Brain microvascular endothelial cell (primary cell): ENCODE measurements at regions not wholly inside any gene's neighbourhood (a gene's known extent, or its start where the extent isn't known, plus 50 kb on each side); places are given as distances from the start of the nearest gene placed in this dataset.

ENCODE experiments used
- DNase-seq: peaks from one replicate; pipeline ENCODE4 v3.0.0-alpha.2; 2020
- H3K27ac ChIP-seq: fragments of 250-450 bp; sonication (Bioruptor Pico); 2 replicates; pipeline ENCODE4 v1.5.1; 2020; ENCODE audit warnings: mild to moderate bottlenecking, moderate library complexity
- H3K27me3 ChIP-seq: fragments of 250-450 bp; sonication (Bioruptor Pico); replicated peaks from 2 replicates; pipeline ENCODE4 v1.5.1; 2020; ENCODE audit warnings: mild to moderate bottlenecking
- H3K36me3 ChIP-seq: fragments of 250-450 bp; sonication (Bioruptor Pico); replicated peaks from 2 replicates; pipeline ENCODE4 v1.5.1; 2020; ENCODE audit warnings: mild to moderate bottlenecking
- H3K4me3 ChIP-seq: 2 replicates; pipeline ENCODE4 v1.5.1; 2011; ENCODE audit warnings: low read depth, mild to moderate bottlenecking, control low read depth, low read length, moderate library complexity
- CTCF ChIP-seq: IDR thresholded peaks from 2 replicates; pipeline ENCODE4 v1.5.1; 2011; ENCODE audit warnings: low read depth, mild to moderate bottlenecking, moderate library complexity, low read length, control low read depth, inconsistent platforms; ENCODE audit errors: missing control alignments
- in situ Hi-C: cut with HindIII; loops from 2 replicates; pipeline ENCODE4 v1.10.0; 2017; ENCODE audit warnings: low sequenced_read_pairs, low pct_ligation_motif_present

DNA sequence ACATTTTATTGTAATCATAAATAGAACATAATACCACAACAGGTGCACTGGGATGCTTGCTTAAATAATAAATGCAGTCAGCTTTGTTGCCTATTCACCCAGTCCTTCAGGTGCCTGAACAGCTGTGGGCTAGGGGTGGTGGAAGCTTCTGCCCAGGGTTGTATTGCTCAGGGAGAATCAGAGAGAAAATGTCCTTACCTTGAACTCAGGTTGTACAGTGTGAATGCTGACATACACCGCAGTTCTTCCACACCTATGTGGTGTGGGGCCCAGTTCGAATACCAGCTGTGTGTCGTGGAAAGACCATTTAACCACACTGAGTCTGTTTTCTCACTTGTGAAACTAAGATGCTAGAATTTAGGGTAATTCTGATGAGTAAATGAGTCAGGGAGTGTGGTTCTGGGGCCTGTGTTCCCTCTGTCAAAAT lies 115.7 kb upstream of the ATP1A1 start:
- no peak overlapping the region for H3K4me3 ChIP-seq
- no peaks in the 10 kb centered on the region for H3K27me3 ChIP-seq
- no peaks in the 10 kb centered on the region for H3K36me3 ChIP-seq
- DNase-seq: no peak
- H3K27ac ChIP-seq: no peak overlapping the region
- no peak for TF ChIP-seq CTCF
- in situ Hi-C loops: no loop called here

DNA sequence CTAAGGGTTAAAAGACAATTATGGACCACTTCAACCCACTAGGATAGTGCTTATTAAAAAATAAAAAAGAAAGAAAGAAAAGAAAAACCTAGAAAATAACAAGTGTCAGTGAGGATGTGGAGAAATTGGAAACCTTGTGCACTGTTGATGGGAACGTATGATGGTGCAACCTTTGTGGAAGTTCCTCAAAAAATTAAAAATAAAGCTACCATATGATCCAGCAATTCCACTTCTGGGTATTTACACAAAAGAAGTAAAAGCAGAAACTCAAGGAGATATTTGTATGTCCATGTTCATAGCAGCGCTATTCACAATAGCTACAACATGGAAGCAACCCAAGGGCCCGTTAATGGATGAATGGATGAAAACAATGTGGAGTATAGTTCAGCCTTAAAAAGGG lies 115.2 kb upstream of the ATP1A1 start:
- no peak for DNase-seq
- in situ Hi-C loops: no loop called here
- Histone ChIP-seq H3K27ac (no peak overlapping the region), H3K4me3 (no peak overlapping the region), H3K36me3 (no peaks in the 10 kb centered on the region), H3K27me3 (no peaks in the 10 kb centered on the region)
- no peak for TF ChIP-seq CTCF

DNA sequence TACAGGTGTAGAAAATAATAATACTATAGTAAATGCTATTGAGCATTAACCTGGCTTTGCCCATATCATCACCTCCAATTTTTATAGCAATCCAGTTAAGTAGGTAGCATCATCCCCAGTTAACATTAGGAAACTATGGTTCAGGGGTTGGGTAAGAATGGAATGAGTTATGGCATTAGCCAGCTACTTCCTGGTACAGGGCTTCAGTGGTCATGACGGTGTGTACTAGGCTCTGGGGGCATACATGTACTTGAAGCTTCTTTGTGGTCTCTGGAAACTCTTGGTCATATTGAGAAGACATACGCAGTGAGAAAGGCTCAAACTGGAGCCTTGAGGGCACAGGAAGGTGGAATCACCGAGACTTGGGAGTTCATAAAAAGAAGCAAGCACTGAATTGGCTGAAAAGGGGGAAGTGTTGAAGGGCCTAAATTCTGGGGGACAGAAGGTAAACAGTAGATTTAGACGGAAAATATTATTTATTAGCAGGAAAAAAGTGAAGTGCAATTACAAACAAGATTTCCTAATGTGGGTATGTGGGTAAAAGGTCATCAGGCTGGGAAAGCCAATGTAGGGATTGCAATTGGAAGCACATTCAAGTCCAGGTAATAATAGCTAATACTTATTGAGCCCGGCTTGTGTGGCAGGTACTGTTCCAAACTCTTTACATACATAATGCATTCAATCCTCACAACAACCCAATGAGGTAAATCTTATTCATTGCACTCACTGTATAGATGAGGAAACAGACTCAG lies 114.2 kb upstream of the ATP1A1 start:
- in situ Hi-C loops: no loop called here

DNA sequence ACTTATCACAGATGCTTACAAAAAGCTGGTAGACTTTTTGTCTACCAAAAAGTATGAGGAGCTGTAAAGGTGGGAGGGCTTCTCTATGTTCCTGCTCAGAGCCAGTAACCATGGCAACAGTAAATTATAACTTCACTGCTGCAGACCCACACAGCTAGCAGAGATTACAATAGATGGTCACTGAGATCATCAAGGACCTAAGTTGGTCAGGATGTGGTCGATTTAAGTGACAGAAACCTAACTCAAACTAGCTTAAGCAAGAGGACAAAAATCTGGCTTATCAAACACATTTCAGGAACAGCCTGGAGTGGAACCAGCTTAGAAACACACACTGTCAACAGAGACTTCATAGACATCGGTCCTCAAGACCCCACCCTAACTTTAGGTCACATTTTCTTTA lies 113.4 kb upstream of the ATP1A1 start:
- no peak for DNase-seq
- in situ Hi-C loops: no loop called here
- no peaks in the 10 kb centered on the region for H3K27me3 ChIP-seq

More for the DNA sequence above, 114.2 kb upstream of the ATP1A1 start:
- no peak for DNase-seq
- Histone ChIP-seq H3K36me3 (no peaks in the 10 kb centered on the region), H3K27ac (no peak overlapping the region), H3K4me3 (no peak overlapping the region), H3K27me3 (no peaks in the 10 kb centered on the region)
- TF ChIP-seq CTCF: no peak

GRCh38 chr1:116260115-116260514 lies 112.9 kb upstream of the ATP1A1 start:
- no peaks in the 10 kb centered on the region for H3K27me3 ChIP-seq
- no peak overlapping the region for H3K27ac ChIP-seq
- H3K4me3 ChIP-seq: no peak overlapping the region
- no peak for DNase-seq
- no peak for TF ChIP-seq CTCF
- in situ Hi-C loops: no loop called here
- no peaks in the 10 kb centered on the region for H3K36me3 ChIP-seq

More for the DNA sequence above, 113.4 kb upstream of the ATP1A1 start:
- no peak overlapping the region for H3K27ac ChIP-seq
- H3K4me3 ChIP-seq: no peak overlapping the region
- H3K36me3 ChIP-seq: no peaks in the 10 kb centered on the region
- no peak for TF ChIP-seq CTCF

- Histone ChIP-seq H3K4me3 (no peak overlapping the region), H3K36me3 (no peaks in the 10 kb centered on the region), H3K27ac (no peak overlapping the region), H3K27me3 (no peaks in the 10 kb centered on the region)
- in situ Hi-C loops: no loop called here
- no peak for TF ChIP-seq CTCF
- no peak for DNase-seq
Observed at GRCh38 chr1:116260621-116261020, 112.4 kb upstream of the ATP1A1 start.
